Neutrophil (primary cell): ENCODE measurements at regions not wholly inside any gene's neighbourhood (a gene's known extent, or its start where the extent isn't known, plus 50 kb on each side); places are given as distances from the start of the nearest gene placed in this dataset.
"Not testable (repeated sequence)": the region's sequence is repeated elsewhere in the genome, so short reads cannot be mapped to it uniquely, and the experiment has no call there.

ENCODE experiments used
- H3K27ac ChIP-seq: fragments of 200-600 bp; sonication (generic); 2 replicates; pipeline ENCODE4 v1.5.1; 2016; ENCODE audit warnings: mild to moderate bottlenecking, moderate library complexity
- H3K27me3 ChIP-seq: fragments of 200-600 bp; sonication (generic); 2 replicates; pipeline ENCODE4 v1.6.0; 2016; ENCODE audit warnings: mild to moderate bottlenecking
- H3K36me3 ChIP-seq: fragments of 200-600 bp; sonication (generic); 2 replicates; pipeline ENCODE4 v1.5.1; 2017
- H3K4me1 ChIP-seq, 2 experiments: fragments of 200-600 bp in 1 of 2; sonication (generic) in 1 of 2; 1 replicate in 1 of 2; 2 replicates in 1 of 2; pipeline versions ENCODE4 v1.5.1 to v1.6.1; 2013 to 2016; ENCODE audit warnings: low read depth in 1 of 2, low read length in 1 of 2, mild to moderate bottlenecking in 1 of 2, moderate library complexity in 1 of 2; ENCODE audit not compliant: control insufficient read depth in 1 of 2, insufficient read depth in 1 of 2
- H3K4me3 ChIP-seq, 2 experiments: fragments of 200-600 bp in 1 of 2; sonication (generic) in 1 of 2; 1 replicate in 1 of 2; 2 replicates in 1 of 2; pipeline ENCODE4 v1.5.1; 2013 to 2016; ENCODE audit warnings: low read depth in 1 of 2, low read length in 1 of 2, mild to moderate bottlenecking in 1 of 2, moderate library complexity in 1 of 2
- H3K9me3 ChIP-seq: fragments of 200-600 bp; sonication (generic); 2 replicates; pipeline ENCODE4 v1.5.1; 2016
- TF ChIP-seq, protein P1 (sequence below): fragments of 200-600 bp; sonication (generic); IDR thresholded peaks from 2 replicates; pipeline ENCODE4 v1.5.1; 2016; ENCODE audit warnings: antibody characterized with exemption

DNA sequence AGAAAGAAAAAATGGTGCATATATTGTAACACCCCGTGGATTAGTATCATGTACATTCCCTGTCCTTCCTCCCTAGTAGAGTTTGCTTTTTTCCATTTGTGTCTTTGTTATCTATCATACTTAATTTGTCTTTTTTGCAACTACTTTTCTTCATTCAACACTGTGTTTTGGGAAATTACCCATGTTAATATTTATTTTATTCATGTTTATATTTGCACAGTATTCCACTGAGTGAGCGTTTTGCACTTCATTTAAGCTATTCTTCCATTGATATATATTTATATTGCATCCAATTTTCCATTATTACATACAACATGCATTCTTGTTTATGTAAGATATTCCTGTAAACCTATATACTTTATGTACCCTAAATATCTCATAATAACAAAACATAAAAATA, 57.6 kb upstream of the FAM171A1 start:
- no peak overlapping the region for H3K27ac ChIP-seq
- no peaks in the 10 kb centered on the region for H3K9me3 ChIP-seq
- H3K4me1 ChIP-seq, result no peaks in the 10 kb centered on the region
- H3K27me3 ChIP-seq, result peaks cover 20% of the 10 kb centered on the region
- H3K36me3 ChIP-seq, result no peaks in the 10 kb centered on the region
- TF ChIP-seq, protein P1, sequence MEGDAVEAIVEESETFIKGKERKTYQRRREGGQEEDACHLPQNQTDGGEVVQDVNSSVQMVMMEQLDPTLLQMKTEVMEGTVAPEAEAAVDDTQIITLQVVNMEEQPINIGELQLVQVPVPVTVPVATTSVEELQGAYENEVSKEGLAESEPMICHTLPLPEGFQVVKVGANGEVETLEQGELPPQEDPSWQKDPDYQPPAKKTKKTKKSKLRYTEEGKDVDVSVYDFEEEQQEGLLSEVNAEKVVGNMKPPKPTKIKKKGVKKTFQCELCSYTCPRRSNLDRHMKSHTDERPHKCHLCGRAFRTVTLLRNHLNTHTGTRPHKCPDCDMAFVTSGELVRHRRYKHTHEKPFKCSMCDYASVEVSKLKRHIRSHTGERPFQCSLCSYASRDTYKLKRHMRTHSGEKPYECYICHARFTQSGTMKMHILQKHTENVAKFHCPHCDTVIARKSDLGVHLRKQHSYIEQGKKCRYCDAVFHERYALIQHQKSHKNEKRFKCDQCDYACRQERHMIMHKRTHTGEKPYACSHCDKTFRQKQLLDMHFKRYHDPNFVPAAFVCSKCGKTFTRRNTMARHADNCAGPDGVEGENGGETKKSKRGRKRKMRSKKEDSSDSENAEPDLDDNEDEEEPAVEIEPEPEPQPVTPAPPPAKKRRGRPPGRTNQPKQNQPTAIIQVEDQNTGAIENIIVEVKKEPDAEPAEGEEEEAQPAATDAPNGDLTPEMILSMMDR, result no peak
- H3K4me3 ChIP-seq, result no peak overlapping the region

DNA sequence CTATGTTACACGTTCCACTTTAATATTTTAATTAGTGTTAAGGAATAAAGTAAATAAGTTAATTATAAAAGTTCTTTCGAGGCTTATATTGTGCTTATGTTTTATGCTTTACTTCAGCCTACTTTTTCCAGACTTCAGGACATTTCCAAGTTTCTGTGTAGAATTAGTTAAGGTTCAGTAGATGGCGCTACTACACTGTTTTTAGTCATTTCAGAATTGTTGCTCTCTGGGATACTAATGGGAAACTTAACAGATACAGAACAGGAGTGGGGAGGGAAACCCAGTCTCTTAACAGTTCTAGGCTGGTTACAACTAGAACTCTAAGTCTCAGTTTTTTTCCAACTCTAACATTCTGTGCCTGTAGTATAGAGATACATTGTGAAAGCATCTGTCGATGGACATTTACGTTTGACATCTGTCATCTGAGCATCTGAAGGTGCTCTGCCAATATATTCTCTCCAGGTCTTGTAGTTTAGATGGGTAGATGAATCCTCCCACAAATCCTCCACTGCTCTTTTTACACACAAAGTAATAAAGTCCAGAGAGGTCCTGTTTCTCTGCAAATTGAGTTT, 56.8 kb upstream of the FAM171A1 start:
- no peaks in the 10 kb centered on the region for H3K4me1 ChIP-seq
- no peaks in the 10 kb centered on the region for H3K9me3 ChIP-seq
- no peaks in the 10 kb centered on the region for H3K36me3 ChIP-seq
- peaks cover 14% of the 10 kb centered on the region for H3K27me3 ChIP-seq
- no peak overlapping the region for H3K4me3 ChIP-seq
- H3K27ac ChIP-seq, result no peak overlapping the region
- TF ChIP-seq, protein P1, result no peak

DNA sequence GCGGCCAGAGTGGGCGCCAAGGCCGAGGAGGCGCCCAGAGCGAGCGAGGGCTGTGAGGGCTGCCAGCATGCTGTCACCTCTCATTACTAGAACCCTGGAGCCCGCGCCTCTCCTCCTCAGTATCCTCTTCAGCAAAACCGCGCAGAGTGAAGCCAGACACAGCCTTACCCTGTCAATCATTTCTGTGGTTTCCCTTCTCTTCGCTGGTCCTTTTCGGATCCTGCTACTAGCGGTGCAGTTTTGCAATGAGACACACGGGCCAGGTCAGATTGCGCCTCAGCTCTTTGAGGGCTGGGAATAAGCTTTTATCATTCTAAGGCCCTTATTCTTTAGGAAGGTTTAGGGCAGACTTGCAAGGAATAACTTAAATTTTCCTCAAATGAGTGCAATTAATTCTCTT, 55.5 kb upstream of the FAM171A1 start:
- Histone ChIP-seq H3K9me3 (no peaks in the 10 kb centered on the region), H3K27me3 (peaks cover 5% of the 10 kb centered on the region), H3K4me1 (no peaks in the 10 kb centered on the region), H3K4me3 (no peak overlapping the region), H3K36me3 (no peaks in the 10 kb centered on the region), H3K27ac (no peak overlapping the region)
- TF ChIP-seq, protein P1, result no peak

DNA sequence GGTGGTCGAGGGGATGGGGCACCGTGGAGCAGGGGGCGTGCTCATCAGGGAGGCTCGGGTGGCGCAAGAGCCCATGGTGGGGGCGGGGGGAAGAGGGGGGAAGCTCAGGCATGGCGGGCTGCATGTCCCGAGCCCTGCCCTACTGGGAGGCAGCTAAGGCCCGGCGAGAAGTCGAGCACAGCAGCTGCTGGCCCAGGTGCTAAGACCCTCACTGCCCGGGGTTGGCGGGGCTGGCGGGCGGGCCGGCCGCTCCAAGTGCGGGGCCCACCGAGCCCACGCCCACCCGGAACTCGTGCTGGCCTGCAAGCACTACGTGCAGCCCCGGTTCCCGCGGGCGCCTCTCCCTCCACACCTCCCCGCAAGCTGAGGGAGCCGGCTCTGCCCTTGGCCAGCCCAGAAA, 55.0 kb upstream of the FAM171A1 start:
- TF ChIP-seq, protein P1, result no peak
- H3K4me3 ChIP-seq, result no peak overlapping the region

DNA sequence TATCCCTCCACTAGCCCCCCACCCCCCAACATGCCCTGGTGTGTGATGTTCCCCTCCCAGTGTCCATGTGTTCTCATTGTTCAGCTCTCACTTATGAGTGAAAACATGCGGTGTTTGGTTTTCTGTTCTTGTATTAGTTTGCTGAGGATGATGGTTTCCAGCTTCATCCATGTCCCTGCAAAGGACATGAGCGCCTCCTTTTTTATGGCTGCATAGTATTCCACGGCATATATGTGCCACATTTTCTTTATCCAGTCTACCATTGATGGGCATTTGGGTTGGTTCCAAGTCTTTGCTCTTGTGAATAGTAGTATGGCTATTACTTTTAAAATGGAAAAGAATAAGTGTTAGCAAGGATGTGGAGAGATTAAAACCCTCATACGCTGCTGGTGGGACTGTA, 50.8 kb upstream of the FAM171A1 start:
- not testable (repeated sequence) for H3K27ac ChIP-seq, H3K4me3 ChIP-seq, H3K36me3 ChIP-seq, H3K9me3 ChIP-seq, H3K4me1 ChIP-seq, H3K27me3 ChIP-seq

More for the DNA sequence above, 55.0 kb upstream of the FAM171A1 start:
- Histone ChIP-seq H3K9me3 (no peaks in the 10 kb centered on the region), H3K27ac (no peak overlapping the region), H3K27me3 (peaks cover 5% of the 10 kb centered on the region), H3K4me1 (no peaks in the 10 kb centered on the region), H3K36me3 (no peaks in the 10 kb centered on the region)
